Tibial artery (tissue), 4 donors: ENCODE measurements at regions not wholly inside any gene's neighbourhood (a gene's known extent, or its start where the extent isn't known, plus 50 kb on each side); places are given as distances from the start of the nearest gene placed in this dataset.

ENCODE experiments used
- DNase-seq, 2 donors: peaks; one replicate each; pipeline ENCODE4 v3.0.0-alpha.2; 2019
- H3K27ac ChIP-seq, 2 donors: fragments of 200-600 bp; sonication (generic) in 1 of 2; 1 replicate in 1 of 2; 2 replicates in 1 of 2; pipeline ENCODE4 v1.5.1; 2018 to 2019; ENCODE audit warnings: mild to moderate bottlenecking in 1 of 2
- H3K27me3 ChIP-seq, 2 donors: fragments of 200-600 bp; sonication (generic) in 1 of 2; one replicate each; pipeline versions ENCODE4 v1.5.1 to v1.6.0; 2016 to 2019
- H3K36me3 ChIP-seq, 3 donors: fragments of 200-600 bp; sonication (generic) in 2 of 3; one replicate each; pipeline ENCODE4 v1.5.1; 2016 to 2019; ENCODE audit warnings: mild to moderate bottlenecking in 2 of 3
- H3K4me1 ChIP-seq, 4 donors: fragments of 200-600 bp; sonication (generic) in 2 of 4; 1 replicate in 3 of 4; 2 replicates in 1 of 4; pipeline ENCODE4 v1.5.1; 2016 to 2019
- H3K4me3 ChIP-seq, 2 donors: fragments of 200-600 bp; sonication (generic) in 1 of 2; 1 replicate in 1 of 2; 2 replicates in 1 of 2; pipeline ENCODE4 v1.5.1; 2018 to 2019; ENCODE audit warnings: mild to moderate bottlenecking in 2 of 2
- H3K9me3 ChIP-seq, 3 donors: fragments of 200-600 bp; sonication (generic) in 1 of 3; one replicate each; pipeline ENCODE4 v1.5.1; 2016 to 2019
- CTCF ChIP-seq, 2 experiments: fragments of 200-600 bp in 1 of 2; fragments of 450-650 bp in 1 of 2; IDR thresholded peaks; one replicate each; pipeline ENCODE4 v1.5.1; 2017 to 2019; ENCODE audit warnings: antibody characterized with exemption in 2 of 2, mild to moderate bottlenecking in 1 of 2, moderate library complexity in 1 of 2
- intact Hi-C: fragments of 100-400 bp; cut with DNase I; formaldehyde crosslinking; loops from one replicate; pipeline ENCODE4 v1.15.0; 2023; ENCODE audit warnings: low total_unique reads

- no peak for TF ChIP-seq CTCF (IDR thresholded peaks at IDR 0.05)
- H3K4me1 ChIP-seq, result no peaks in the 10 kb centered on the region
- DNase-seq, result no peak
- H3K9me3 ChIP-seq, result no peaks in the 10 kb centered on the region
- no peak overlapping the region for H3K4me3 ChIP-seq
- no peak overlapping the region for H3K27ac ChIP-seq
- no peaks in the 10 kb centered on the region for H3K36me3 ChIP-seq
- intact Hi-C loops, result no loop called here
- H3K27me3 ChIP-seq, result no peaks in the 10 kb centered on the region
Measured at GRCh38 chr13:72125561-72125960, 258.6 kb upstream of the DACH1 start.

GRCh38 chr13:72122661-72123255 lies 255.8 kb upstream of the DACH1 start:
- Histone ChIP-seq H3K9me3 (no peaks in the 10 kb centered on the region), H3K27ac (no peak overlapping the region), H3K36me3 (no peaks in the 10 kb centered on the region), H3K4me3 (no peak overlapping the region), H3K27me3 (no peaks in the 10 kb centered on the region), H3K4me1 (no peaks in the 10 kb centered on the region)
- DNase-seq, result no peak
- intact Hi-C loops, result no loop called here
- TF ChIP-seq CTCF (IDR thresholded peaks at IDR 0.05), result no peak

- no peaks in the 10 kb centered on the region for H3K9me3 ChIP-seq
- no peak overlapping the region for H3K4me3 ChIP-seq
- no peak for TF ChIP-seq CTCF (IDR thresholded peaks at IDR 0.05)
- no peaks in the 10 kb centered on the region for H3K27me3 ChIP-seq
- no peak overlapping the region for H3K27ac ChIP-seq
- DNase-seq, result no peak
- intact Hi-C loops, result no loop called here
- H3K4me1 ChIP-seq, result no peaks in the 10 kb centered on the region
- no peaks in the 10 kb centered on the region for H3K36me3 ChIP-seq
Measured at GRCh38 chr13:72121466-72121865, 254.5 kb upstream of the DACH1 start.

GRCh38 chr13:72120632-72121031 lies 253.6 kb upstream of the DACH1 start:
- Histone ChIP-seq H3K36me3 (no peaks in the 10 kb centered on the region), H3K9me3 (no peaks in the 10 kb centered on the region), H3K4me1 (no peaks in the 10 kb centered on the region), H3K27ac (no peak overlapping the region), H3K4me3 (no peak overlapping the region), H3K27me3 (no peaks in the 10 kb centered on the region)
- TF ChIP-seq CTCF (IDR thresholded peaks at IDR 0.05), result no peak
- no peak for DNase-seq
- intact Hi-C loops, result no loop called here

- Histone ChIP-seq H3K4me1 (no peaks in the 10 kb centered on the region), H3K36me3 (no peaks in the 10 kb centered on the region), H3K9me3 (no peaks in the 10 kb centered on the region), H3K27me3 (no peaks in the 10 kb centered on the region), H3K4me3 (no peak overlapping the region), H3K27ac (no peak overlapping the region)
- TF ChIP-seq CTCF (IDR thresholded peaks at IDR 0.05), result no peak
- no peak for DNase-seq
- intact Hi-C loops, result no loop called here
Measured at GRCh38 chr13:72113931-72114330, 246.9 kb upstream of the DACH1 start.

GRCh38 chr13:72113076-72113475 lies 246.1 kb upstream of the DACH1 start:
- Histone ChIP-seq H3K27ac (no peak overlapping the region), H3K36me3 (no peaks in the 10 kb centered on the region), H3K4me1 (no peaks in the 10 kb centered on the region), H3K27me3 (no peaks in the 10 kb centered on the region), H3K4me3 (no peak overlapping the region), H3K9me3 (no peaks in the 10 kb centered on the region)
- no peak for DNase-seq
- intact Hi-C loops, result no loop called here
- no peak for TF ChIP-seq CTCF (IDR thresholded peaks at IDR 0.05)
